Lower leg skin (tissue), 4 donors: ENCODE measurements at regions not wholly inside any gene's neighbourhood (a gene's known extent, or its start where the extent isn't known, plus 50 kb on each side); places are given as distances from the start of the nearest gene placed in this dataset.

ENCODE experiments used
- DNase-seq, 2 donors: peaks; one replicate each; pipeline ENCODE4 v3.0.0-alpha.2; 2019; ENCODE audit warnings: low spot score in 2 of 2
- H3K4me3 ChIP-seq: fragments of 200-600 bp; sonication (generic); 2 replicates; pipeline ENCODE4 v1.5.1; 2017; ENCODE audit warnings: mild to moderate bottlenecking, low read depth; ENCODE audit not compliant: poor library complexity, severe bottlenecking
- POLR2A ChIP-seq, 2 donors: fragments of 450-650 bp; IDR thresholded peaks; one replicate each; pipeline ENCODE4 v1.6.1; 2016 to 2017; ENCODE audit warnings: antibody characterized with exemption in 2 of 2, mild to moderate bottlenecking in 1 of 2, moderate library complexity in 1 of 2
- WGBS, 2 donors: methylation state at CpG; one replicate each; pipeline ENCODE4 v1.1.5; 2018; 5-methylcytosine and 5-hydroxymethylcytosine counted together
- intact Hi-C: fragments of 100-400 bp; cut with DNase I; formaldehyde crosslinking; loops from one replicate; pipeline ENCODE4 v1.15.0; 2023; ENCODE audit warnings: low total_unique reads
- TF ChIP-seq, protein P1 (sequence below), 3 donors: fragments of 450-650 bp; IDR thresholded peaks; one replicate each; pipeline ENCODE4 v1.5.1; 2016; ENCODE audit warnings: antibody characterized with exemption in 3 of 3, mild to moderate bottlenecking in 3 of 3, moderate library complexity in 2 of 3

DNA sequence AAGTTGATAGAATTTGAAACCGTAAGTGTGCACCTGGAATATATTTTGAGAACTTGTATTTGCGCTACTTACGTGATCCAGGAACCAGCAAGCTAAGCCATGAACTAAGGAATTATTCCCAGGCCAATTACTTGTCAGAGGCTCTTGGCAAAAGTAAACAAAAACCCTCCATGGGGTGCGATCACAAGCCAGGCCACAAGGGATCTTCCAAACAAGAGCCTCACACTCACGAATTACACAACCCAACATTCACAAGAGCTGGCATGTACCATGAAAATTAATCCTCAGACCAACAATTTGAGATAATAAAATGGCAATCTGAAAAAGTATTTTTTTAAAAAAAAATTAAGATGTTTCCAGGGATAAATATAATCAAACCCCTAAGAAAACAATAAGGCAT, 467.0 kb upstream of the AKR1E2 start:
- intact Hi-C loops: no loop called here
- TF ChIP-seq, protein P1, sequence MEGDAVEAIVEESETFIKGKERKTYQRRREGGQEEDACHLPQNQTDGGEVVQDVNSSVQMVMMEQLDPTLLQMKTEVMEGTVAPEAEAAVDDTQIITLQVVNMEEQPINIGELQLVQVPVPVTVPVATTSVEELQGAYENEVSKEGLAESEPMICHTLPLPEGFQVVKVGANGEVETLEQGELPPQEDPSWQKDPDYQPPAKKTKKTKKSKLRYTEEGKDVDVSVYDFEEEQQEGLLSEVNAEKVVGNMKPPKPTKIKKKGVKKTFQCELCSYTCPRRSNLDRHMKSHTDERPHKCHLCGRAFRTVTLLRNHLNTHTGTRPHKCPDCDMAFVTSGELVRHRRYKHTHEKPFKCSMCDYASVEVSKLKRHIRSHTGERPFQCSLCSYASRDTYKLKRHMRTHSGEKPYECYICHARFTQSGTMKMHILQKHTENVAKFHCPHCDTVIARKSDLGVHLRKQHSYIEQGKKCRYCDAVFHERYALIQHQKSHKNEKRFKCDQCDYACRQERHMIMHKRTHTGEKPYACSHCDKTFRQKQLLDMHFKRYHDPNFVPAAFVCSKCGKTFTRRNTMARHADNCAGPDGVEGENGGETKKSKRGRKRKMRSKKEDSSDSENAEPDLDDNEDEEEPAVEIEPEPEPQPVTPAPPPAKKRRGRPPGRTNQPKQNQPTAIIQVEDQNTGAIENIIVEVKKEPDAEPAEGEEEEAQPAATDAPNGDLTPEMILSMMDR (IDR thresholded peaks at IDR 0.05): no peak
- no peak for TF ChIP-seq POLR2A (IDR thresholded peaks at IDR 0.05)
- 65 to 66% methylated on average over 5 of the region's 5 CpGs for WGBS, 2 donors
- no peak overlapping the region for H3K4me3 ChIP-seq
- no peak for DNase-seq

DNA sequence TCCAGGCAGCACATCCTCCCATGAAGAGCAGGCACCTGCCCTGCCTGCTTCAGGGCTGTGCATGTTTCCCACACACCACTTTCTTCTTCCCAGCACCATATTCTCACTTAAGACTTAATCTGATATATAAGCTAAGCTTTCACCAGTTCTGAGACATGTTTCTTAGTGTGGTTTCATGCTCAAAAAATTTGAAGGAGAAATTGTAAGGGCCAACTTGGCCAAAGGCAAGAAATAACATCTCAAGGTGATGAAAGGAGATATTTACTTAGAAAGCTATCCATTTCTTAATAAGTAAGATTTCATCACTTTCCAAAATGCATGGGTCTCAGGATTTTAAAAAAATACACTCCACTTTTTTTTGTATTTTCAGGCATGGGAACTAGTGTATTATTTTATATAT, 468.1 kb upstream of the AKR1E2 start:
- no peak for DNase-seq
- TF ChIP-seq POLR2A (IDR thresholded peaks at IDR 0.05): no peak
- TF ChIP-seq, protein P1 (IDR thresholded peaks at IDR 0.05): no peak
- intact Hi-C loops: no loop called here
- H3K4me3 ChIP-seq: no peak overlapping the region

DNA sequence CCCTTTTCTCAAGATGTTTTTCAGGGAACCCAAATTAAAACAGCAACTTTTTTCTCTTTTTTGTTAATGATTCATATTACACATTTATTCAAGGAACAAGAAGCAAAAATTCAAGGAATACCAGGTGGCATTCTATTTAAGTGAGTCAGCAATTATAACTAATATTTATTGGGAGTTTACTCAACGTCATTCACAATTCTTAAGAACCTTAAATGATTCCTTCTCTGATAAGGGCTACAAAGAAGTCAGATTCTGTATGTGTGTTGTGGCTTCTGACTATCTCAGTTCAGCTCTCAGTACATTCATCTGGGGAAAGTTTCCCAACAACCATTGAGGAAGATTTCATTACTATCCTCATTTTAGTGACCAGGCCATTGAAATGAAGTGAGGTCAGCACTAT, 470.7 kb upstream of the AKR1E2 start:
- TF ChIP-seq, protein P1 (IDR thresholded peaks at IDR 0.05): no peak
- TF ChIP-seq POLR2A (IDR thresholded peaks at IDR 0.05): no peak
- WGBS, 2 donors: 60 to 74% methylated on average over 1 of the region's 1 CpG
- intact Hi-C loops: no loop called here

DNA sequence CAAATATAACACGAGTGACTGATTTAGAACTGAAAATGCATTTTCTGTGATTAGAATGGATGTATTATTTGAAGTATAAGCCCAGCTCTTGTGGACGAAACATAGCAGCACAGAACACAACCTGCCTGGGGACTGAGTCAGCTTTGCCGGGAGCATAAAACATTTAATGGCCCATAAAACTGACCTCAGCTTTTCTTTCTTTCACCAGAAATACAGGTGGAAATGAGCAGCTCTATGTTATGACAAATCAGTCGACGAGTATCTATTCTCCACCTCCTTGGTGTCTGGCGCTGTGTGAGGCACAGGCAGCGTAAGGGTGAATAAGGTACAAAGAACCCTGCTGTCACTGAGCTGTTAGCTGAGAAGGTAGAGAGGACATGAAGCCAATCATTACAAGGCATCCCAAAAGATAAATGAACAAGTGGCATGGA, 471.6 kb upstream of the AKR1E2 start:
- WGBS, 2 donors: 80 to 86% methylated on average over 7 of the region's 7 CpGs
- TF ChIP-seq POLR2A (IDR thresholded peaks at IDR 0.05): no peak
- TF ChIP-seq, protein P1 (IDR thresholded peaks at IDR 0.05): no peak

More for the DNA sequence above, 470.7 kb upstream of the AKR1E2 start:
- DNase-seq: no peak
- H3K4me3 ChIP-seq: no peak overlapping the region

DNA sequence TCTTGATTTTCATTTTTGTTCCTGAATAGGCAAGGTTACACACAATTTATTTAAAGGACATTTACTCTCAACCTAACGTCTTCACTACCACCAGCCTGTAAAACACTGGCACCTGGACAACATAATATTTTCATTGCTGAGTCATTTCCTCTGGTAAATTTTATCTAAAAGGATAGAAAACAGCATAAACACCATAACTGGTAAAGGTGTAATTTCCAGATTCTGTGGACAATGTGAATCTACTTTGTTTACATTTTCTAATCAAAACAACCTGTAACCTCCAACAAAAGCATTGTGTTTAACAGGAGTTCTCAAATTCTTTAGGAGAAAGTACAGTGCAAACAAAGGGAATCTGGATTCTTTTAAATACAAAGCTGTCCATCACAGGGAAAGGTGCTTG, 472.0 kb upstream of the AKR1E2 start:
- no peak for DNase-seq
- intact Hi-C loops: no loop called here
- no peak overlapping the region for H3K4me3 ChIP-seq
- TF ChIP-seq, protein P1 (IDR thresholded peaks at IDR 0.05): no peak
- TF ChIP-seq POLR2A (IDR thresholded peaks at IDR 0.05): no peak
- WGBS, 2 donors: 12 to 20% methylated on average over 1 of the region's 1 CpG

More for the DNA sequence above, 471.6 kb upstream of the AKR1E2 start:
- intact Hi-C loops: no loop called here
- no peak overlapping the region for H3K4me3 ChIP-seq
- DNase-seq: no peak

DNA sequence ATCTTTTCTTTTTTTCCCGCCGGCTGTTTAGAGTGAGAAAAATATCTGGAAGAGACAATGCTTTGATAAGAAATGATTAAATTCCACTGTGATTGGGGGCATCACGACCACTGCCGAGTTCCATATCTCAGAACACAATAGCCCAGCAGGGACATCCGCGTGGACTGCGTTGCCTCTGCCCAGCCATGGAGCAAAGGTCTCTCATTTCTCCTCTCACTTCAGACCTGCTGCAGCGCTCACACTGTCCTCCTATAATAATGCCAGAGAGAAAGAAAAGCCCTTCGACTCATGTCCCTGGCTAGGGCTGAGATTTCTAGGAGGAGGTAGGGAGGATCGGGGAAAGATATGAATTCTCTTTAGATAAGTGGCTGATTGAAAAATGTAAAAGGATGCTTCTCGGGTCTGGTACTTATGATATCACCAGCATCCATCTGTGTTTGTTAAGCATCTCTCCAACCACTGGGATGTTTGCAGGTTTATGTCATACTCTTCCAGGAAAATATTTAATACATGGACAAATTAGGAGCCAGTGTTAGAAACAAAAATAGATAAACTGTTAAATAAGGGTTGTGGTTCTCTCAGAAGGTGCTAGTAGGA, 472.9 kb upstream of the AKR1E2 start:
- 86% methylated on average over 11 of the region's 11 CpGs for WGBS, 2 donors
- no peak overlapping the region for H3K4me3 ChIP-seq
- intact Hi-C loops: no loop called here
- TF ChIP-seq, protein P1 (IDR thresholded peaks at IDR 0.05): no peak
- TF ChIP-seq POLR2A (IDR thresholded peaks at IDR 0.05): no peak
- DNase-seq: no peak
